GM23248 (cell line): ENCODE measurements at regions not wholly inside any gene's neighbourhood (a gene's known extent, or its start where the extent isn't known, plus 50 kb on each side); places are given as distances from the start of the nearest gene placed in this dataset.

Experiments used
- EZH2 ChIP-seq: fragments of 200-600 bp; sonication (generic); IDR thresholded peaks from 2 replicates; pipeline ENCODE4 v1.6.1; 2018; ENCODE audit warnings: antibody characterized with exemption, mild to moderate bottlenecking; ENCODE audit not compliant: insufficient read depth, poor library complexity, severe bottlenecking
- EZH2phosphoT487 ChIP-seq: fragments of 200-600 bp; sonication (generic); IDR thresholded peaks from 2 replicates; pipeline ENCODE4 v1.6.1; 2018; ENCODE audit warnings: antibody characterized with exemption, moderate library complexity, mild to moderate bottlenecking, low read depth; ENCODE audit not compliant: insufficient read depth

DNA sequence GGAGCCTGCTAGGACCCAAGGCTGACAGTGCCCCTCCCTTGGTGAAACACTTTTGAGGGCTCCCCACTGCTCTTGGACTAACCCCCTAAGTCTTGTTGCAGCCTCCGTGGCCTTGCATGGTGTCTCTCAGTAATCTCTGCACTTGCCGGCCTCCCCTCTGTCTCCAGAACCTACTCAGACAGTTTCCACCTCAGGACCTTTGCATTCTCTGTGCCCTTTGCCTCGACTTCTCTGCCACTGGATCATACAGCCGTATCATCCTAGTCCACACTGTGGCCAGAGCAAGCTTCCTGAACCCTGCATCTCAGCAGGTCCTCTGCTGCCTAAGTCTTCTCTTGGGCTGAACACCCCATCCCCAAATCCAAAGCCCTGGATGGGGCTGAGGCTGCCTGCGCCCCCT, 152.0 kb upstream of the PTPN1 start:
- TF ChIP-seq EZH2phosphoT487 (no peak), EZH2 (no peak)
